ENCODE measurements at regions not wholly inside any gene's neighbourhood (a gene's known extent, or its start where the extent isn't known, plus 50 kb on each side); places are given as distances from the start of the nearest gene placed in this dataset.

DNA sequence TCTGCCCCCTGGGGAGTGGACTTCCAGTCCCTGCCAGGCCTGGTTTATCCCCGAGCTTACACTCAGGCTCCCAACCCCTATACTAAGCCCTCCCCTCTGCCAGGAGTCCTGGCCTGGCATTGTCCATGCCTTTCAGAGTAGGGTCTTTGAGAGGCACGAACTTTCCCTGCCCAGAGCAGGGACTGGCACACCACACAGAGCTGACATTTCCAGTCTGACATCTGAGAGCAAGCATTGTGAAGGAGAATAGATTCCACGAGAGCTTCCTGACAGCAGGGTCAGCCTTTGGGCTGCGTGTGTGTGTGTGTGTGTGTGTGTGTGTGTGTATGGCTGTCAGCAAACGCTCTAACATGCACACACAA, 59.5 kb upstream of the LAPTM5 start:
- TF ChIP-seq, protein P1, sequence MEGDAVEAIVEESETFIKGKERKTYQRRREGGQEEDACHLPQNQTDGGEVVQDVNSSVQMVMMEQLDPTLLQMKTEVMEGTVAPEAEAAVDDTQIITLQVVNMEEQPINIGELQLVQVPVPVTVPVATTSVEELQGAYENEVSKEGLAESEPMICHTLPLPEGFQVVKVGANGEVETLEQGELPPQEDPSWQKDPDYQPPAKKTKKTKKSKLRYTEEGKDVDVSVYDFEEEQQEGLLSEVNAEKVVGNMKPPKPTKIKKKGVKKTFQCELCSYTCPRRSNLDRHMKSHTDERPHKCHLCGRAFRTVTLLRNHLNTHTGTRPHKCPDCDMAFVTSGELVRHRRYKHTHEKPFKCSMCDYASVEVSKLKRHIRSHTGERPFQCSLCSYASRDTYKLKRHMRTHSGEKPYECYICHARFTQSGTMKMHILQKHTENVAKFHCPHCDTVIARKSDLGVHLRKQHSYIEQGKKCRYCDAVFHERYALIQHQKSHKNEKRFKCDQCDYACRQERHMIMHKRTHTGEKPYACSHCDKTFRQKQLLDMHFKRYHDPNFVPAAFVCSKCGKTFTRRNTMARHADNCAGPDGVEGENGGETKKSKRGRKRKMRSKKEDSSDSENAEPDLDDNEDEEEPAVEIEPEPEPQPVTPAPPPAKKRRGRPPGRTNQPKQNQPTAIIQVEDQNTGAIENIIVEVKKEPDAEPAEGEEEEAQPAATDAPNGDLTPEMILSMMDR (IDR thresholded peaks at IDR 0.05): no peak
- no peak for TF ChIP-seq POLR2A (IDR thresholded peaks at IDR 0.05)

Measured in breast epithelium (tissue), 3 donors.